ENCODE measurements at regions not wholly inside any gene's neighbourhood (a gene's known extent, or its start where the extent isn't known, plus 50 kb on each side); places are given as distances from the start of the nearest gene placed in this dataset.

- DNase-seq: no peak
Observed at GRCh38 chr7:125551008-125551407, 621.4 kb upstream of the POT1 start.

- DNase-seq: no peak
Observed at GRCh38 chr7:125547505-125547904, 617.9 kb upstream of the POT1 start.

GRCh38 chr7:125530553-125530952 is 600.9 kb upstream of the POT1 start:
- DNase-seq: no peak

GRCh38 chr7:125529249-125529648 is 599.6 kb upstream of the POT1 start:
- DNase-seq: no peak

- no peak for DNase-seq
Observed at GRCh38 chr7:125526958-125527357, 597.3 kb upstream of the POT1 start.

- DNase-seq: no peak
Observed at GRCh38 chr7:125526092-125526491, 596.5 kb upstream of the POT1 start.

- DNase-seq: peak; percentile 3 to 4
Observed at GRCh38 chr7:125516194-125516593, 586.6 kb upstream of the POT1 start.

- no peak for DNase-seq
Observed at GRCh38 chr7:125512373-125512772, 582.7 kb upstream of the POT1 start.

- no peak for DNase-seq
Observed at GRCh38 chr7:125511310-125511709, 581.7 kb upstream of the POT1 start.

GRCh38 chr7:125506331-125506730 is 576.7 kb upstream of the POT1 start:
- no peak for DNase-seq

GRCh38 chr7:125504848-125505247 is 575.2 kb upstream of the POT1 start:
- DNase-seq: no peak

- no peak for DNase-seq
Observed at GRCh38 chr7:125495997-125496396, 566.4 kb upstream of the POT1 start.

- no peak for DNase-seq
Observed at GRCh38 chr7:125492521-125492920, 562.9 kb upstream of the POT1 start.

- no peak for DNase-seq
Observed at GRCh38 chr7:125491137-125491536, 561.5 kb upstream of the POT1 start.

GRCh38 chr7:125490167-125490566 is 560.5 kb upstream of the POT1 start:
- no peak for DNase-seq

- no peak for DNase-seq
Observed at GRCh38 chr7:125485223-125485622, 555.6 kb upstream of the POT1 start.

- DNase-seq: no peak
Observed at GRCh38 chr7:125484755-125485154, 555.1 kb upstream of the POT1 start.

- DNase-seq: no peak
Observed at GRCh38 chr7:125481323-125481722, 551.7 kb upstream of the POT1 start.

GRCh38 chr7:125480762-125481161 is 551.1 kb upstream of the POT1 start:
- no peak for DNase-seq

GRCh38 chr7:125468855-125469174 is 539.2 kb upstream of the POT1 start:
- no peak for DNase-seq

GRCh38 chr7:125467996-125468854 is 538.6 kb upstream of the POT1 start:
- no peak for DNase-seq

- DNase-seq: no peak
Observed at GRCh38 chr7:125465527-125465926, 535.9 kb upstream of the POT1 start.

- DNase-seq: no peak
Observed at GRCh38 chr7:125462615-125463014, 533.0 kb upstream of the POT1 start.

GRCh38 chr7:125459038-125459437 is 529.4 kb upstream of the POT1 start:
- DNase-seq: no peak

- no peak for DNase-seq
Observed at GRCh38 chr7:125450749-125451148, 521.1 kb upstream of the POT1 start.

Data from NCI-H1930 (cell line).